22Rv1 (cell line): ENCODE measurements at regions not wholly inside any gene's neighbourhood (a gene's known extent, or its start where the extent isn't known, plus 50 kb on each side); places are given as distances from the start of the nearest gene placed in this dataset.

Source experiments
- ZFX ChIP-seq: fragments of 450-650 bp; IDR thresholded peaks from 2 replicates; pipeline ENCODE4 v1.6.1; 2017; ENCODE audit warnings: antibody characterized with exemption, borderline replicate concordance
- TF ChIP-seq, protein P1 (sequence below): fragments of 450-650 bp; IDR thresholded peaks from 2 replicates; pipeline ENCODE4 v1.5.1; 2017; ENCODE audit warnings: mild to moderate bottlenecking

DNA sequence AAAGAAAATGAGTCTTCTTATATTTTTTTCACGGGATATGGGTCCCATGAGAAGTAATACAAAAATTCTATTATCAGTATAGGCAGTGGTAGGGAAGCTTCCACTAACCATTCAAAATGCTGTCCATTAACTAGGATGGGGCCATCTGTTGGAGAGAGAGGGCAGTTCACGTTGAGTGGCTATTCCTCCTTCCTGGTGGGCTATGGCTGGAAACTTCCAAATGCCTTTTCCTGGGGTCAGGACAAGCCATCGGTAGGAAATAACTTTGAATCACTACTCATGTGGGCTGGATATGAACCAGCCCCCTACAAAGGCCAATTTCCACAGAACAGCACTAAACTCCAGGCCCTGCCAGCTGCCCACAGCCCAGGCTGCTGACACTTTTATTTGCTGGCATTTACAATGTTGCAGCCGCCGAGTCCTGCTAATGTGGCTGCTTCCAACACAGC is 156.1 kb upstream of the HNRNPA3 start:
- TF ChIP-seq, protein P1, sequence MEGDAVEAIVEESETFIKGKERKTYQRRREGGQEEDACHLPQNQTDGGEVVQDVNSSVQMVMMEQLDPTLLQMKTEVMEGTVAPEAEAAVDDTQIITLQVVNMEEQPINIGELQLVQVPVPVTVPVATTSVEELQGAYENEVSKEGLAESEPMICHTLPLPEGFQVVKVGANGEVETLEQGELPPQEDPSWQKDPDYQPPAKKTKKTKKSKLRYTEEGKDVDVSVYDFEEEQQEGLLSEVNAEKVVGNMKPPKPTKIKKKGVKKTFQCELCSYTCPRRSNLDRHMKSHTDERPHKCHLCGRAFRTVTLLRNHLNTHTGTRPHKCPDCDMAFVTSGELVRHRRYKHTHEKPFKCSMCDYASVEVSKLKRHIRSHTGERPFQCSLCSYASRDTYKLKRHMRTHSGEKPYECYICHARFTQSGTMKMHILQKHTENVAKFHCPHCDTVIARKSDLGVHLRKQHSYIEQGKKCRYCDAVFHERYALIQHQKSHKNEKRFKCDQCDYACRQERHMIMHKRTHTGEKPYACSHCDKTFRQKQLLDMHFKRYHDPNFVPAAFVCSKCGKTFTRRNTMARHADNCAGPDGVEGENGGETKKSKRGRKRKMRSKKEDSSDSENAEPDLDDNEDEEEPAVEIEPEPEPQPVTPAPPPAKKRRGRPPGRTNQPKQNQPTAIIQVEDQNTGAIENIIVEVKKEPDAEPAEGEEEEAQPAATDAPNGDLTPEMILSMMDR: no peak
- no peak for TF ChIP-seq ZFX
